ENCODE measurements at regions not wholly inside any gene's neighbourhood (a gene's known extent, or its start where the extent isn't known, plus 50 kb on each side); places are given as distances from the start of the nearest gene placed in this dataset.

DNA sequence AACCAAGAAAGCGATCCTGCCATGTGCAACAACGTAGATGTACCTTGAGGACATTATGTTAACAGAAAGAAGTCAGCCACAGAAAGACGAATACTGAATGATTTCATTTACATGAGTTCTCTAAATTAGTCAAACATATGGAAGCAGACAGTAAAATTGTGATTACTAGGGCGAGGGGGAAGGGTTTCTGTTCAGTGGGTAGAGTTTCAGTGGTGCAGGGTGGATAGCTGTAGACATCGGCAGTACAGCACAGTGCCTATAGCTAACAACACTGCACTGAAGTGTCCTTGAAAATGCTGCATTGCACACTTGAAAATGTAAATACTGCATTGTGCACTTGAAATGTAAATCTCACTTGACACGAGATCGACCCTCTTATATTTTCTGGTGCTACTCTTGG lies 275.3 kb downstream of the GALR1 start:
- TF ChIP-seq, protein P1, sequence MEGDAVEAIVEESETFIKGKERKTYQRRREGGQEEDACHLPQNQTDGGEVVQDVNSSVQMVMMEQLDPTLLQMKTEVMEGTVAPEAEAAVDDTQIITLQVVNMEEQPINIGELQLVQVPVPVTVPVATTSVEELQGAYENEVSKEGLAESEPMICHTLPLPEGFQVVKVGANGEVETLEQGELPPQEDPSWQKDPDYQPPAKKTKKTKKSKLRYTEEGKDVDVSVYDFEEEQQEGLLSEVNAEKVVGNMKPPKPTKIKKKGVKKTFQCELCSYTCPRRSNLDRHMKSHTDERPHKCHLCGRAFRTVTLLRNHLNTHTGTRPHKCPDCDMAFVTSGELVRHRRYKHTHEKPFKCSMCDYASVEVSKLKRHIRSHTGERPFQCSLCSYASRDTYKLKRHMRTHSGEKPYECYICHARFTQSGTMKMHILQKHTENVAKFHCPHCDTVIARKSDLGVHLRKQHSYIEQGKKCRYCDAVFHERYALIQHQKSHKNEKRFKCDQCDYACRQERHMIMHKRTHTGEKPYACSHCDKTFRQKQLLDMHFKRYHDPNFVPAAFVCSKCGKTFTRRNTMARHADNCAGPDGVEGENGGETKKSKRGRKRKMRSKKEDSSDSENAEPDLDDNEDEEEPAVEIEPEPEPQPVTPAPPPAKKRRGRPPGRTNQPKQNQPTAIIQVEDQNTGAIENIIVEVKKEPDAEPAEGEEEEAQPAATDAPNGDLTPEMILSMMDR (conservative IDR thresholded peaks at IDR 0.05; ENCODE audit: low read depth, low read length): no peak
- no peak for DNase-seq (ENCODE audit: low read depth)
- H3K4me3 ChIP-seq (ENCODE audit: low read depth, low read length): no peak overlapping the region

DNA sequence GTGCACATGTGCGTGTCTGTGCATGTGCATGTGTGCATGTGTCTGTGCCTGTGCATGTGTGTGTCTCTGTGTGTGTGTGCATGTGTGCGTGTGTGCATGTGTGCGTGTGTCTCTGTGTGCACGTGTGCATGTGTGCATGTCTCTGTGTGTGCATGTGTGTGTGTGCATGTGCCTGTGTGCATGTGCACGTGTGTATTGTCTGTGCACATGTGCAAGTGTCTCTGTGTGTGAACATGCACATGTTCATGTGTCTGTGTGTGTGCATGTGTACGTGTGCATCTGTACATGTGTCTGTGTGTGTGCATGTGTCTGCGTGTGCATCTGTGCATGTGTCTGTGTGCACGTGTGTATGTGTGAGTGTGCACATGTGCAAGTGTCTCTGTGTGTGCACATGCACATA lies 277.3 kb downstream of the GALR1 start:
- TF ChIP-seq, protein P1 (conservative IDR thresholded peaks at IDR 0.05; ENCODE audit: low read depth, low read length): no peak
- no peak overlapping the region for H3K4me3 ChIP-seq (ENCODE audit: low read depth, low read length)
- no peak for DNase-seq (ENCODE audit: low read depth)

DNA sequence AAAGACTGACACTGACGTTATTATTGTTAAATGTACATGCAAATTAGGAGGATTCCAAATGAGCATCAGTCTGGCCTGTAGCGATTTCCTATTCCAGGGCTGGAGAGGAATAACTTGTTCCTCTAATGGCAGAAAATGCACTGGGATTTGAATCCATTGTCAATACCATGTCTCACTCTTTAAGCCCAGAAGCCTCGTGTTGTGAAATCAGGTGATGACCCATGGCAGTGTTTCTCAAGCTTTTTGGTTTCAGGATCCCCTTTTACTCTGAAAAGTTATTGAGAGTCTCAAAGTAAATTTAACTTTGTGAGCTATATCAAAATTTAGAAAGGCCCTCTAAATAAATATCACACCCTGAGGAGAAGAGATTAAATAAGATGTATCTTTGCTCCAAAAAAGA lies 279.2 kb downstream of the GALR1 start:
- no peak overlapping the region for H3K4me3 ChIP-seq (ENCODE audit: low read depth, low read length)
- TF ChIP-seq, protein P1 (conservative IDR thresholded peaks at IDR 0.05; ENCODE audit: low read depth, low read length): no peak
- DNase-seq (ENCODE audit: low read depth): no peak

DNA sequence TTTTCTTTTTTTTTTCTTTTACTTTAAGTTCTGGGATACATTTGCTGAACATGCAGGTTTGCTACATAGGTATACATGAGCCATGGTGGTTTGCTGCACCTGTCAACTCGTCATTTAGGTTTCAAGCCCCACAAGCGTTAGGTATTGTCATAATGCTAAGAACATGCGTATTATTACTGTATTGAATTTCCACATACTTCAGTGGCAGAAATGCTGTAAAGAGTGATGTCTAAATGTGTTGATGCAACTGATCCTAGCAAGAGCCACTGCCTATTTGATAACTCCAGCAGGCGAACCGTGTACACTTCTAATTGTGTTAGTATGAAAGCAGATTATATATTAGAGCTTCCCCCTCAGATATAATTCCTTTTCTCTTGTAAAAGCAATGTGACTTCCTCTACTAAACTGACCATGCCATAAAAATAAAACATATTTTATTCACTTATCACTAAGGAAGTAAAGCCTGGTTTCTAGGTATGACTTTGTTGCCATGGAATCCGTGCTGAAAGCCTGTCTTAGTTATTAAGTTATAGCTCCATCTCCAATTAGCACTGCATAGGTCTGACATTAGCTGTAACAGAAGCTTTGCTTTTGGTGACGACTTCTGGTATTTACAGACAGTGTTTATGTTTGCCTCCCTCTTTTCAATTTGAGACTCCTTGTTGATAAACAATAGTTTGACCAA lies 280.0 kb downstream of the GALR1 start:
- no peak overlapping the region for H3K4me3 ChIP-seq (ENCODE audit: low read depth, low read length)
- DNase-seq (ENCODE audit: low read depth): no peak

DNA sequence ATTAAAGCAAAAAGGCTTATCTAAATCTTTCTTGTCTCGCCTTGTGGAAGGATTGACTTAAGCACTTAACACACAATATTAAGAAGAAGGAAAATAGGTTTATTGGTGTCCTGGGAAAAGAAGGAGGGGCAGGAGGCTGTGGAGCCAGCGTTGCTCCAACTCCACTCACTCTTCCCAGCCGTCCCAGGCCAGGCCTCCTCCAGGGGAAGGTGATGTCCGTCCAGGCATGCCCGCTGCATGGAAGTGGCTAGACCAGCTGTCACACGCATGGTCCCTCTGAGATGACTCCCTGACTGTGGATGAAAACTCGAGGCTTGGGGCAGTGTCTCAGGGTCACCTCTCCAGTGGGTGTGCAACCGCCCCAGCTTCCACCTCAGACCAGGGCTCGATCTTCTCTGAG lies 281.1 kb downstream of the GALR1 start:
- H3K4me3 ChIP-seq (ENCODE audit: low read depth, low read length): no peak overlapping the region
- TF ChIP-seq, protein P1 (conservative IDR thresholded peaks at IDR 0.05; ENCODE audit: low read depth, low read length): no peak
- no peak for DNase-seq (ENCODE audit: low read depth)

More for the DNA sequence above, 280.0 kb downstream of the GALR1 start:
- TF ChIP-seq, protein P1 (conservative IDR thresholded peaks at IDR 0.05; ENCODE audit: low read depth, low read length): no peak

DNA sequence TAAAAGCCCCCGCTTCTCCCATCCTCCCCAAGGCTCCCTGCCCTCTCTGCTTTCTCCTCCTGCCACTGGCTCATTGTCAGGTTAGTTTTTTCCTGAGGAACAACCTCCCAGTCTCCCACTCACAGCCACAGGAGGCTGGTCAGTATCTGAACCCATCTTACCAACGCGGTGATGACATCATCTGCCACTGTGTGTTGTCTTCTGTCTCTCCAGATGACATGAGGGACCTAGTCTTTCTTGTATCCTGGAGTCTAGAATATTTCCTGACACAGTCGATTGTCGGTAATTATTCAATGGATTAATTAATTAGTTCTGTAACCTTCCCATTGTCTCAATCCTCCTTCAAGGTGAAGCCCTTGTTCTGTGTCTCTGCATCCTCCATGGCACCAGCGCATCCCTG lies 290.2 kb downstream of the GALR1 start:
- no peak overlapping the region for H3K4me3 ChIP-seq (ENCODE audit: low read depth, low read length)
- TF ChIP-seq, protein P1 (conservative IDR thresholded peaks at IDR 0.05; ENCODE audit: low read depth, low read length): no peak
- DNase-seq (ENCODE audit: low read depth): no peak

DNA sequence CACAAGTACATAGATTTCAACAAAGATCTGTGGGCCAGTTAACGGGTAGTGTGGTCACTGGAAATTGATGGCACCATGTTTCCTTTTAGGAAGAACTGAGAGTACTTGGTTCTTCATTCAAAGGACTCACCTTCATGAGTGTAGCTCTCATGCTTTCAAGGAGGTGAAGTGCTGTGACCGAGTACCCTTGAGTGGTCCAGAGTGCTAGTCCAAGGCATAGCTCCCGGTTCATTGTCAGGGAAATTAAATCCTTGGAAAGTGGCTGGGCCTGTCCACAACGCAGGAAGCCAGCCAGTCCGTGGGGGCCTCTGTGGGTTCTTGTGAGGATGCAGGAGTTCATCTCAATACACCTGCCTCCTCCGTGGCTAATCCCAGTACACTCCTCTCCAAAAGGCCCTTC lies 295.1 kb downstream of the GALR1 start:
- no peak for DNase-seq (ENCODE audit: low read depth)
- TF ChIP-seq, protein P1 (conservative IDR thresholded peaks at IDR 0.05; ENCODE audit: low read depth, low read length): no peak
- no peak overlapping the region for H3K4me3 ChIP-seq (ENCODE audit: low read depth, low read length)
